IMR-90 (cell line): ENCODE measurements at regions not wholly inside any gene's neighbourhood (a gene's known extent, or its start where the extent isn't known, plus 50 kb on each side); places are given as distances from the start of the nearest gene placed in this dataset.

ENCODE experiments used
- ATAC-seq: fragments of 200-7000 bp; cut with Tn5 transposase; 2 replicates; pipeline ENCODE4 v1.9.1; 2020; ENCODE audit warnings: low read depth, mild to moderate bottlenecking, moderate library complexity
- BruUV-seq: library from RNA; stranded (reverse); fragments of 400-500 nt; replicated peaks from 2 replicates; lab custom pipeline; 2021; lab: Mats Ljungman, UMichigan
- CTCF ChIA-PET: fragments of 300-600 bp; formaldehyde crosslinking; extraction: SDS; loops from one replicate; lab custom pipeline; 2021; ENCODE audit warnings: antibody characterized with exemption; lab: Yijun Ruan, JAX
- POLR2A ChIA-PET: fragments of 300-600 bp; sonication (Branson Sonifier 250); formaldehyde crosslinking; loops from one replicate; lab custom pipeline; 2022; ENCODE audit warnings: antibody characterized with exemption; ENCODE audit not compliant: unreplicated experiment; lab: Charles Lee
- DNase-seq: peaks from one replicate; pipeline ENCODE4 v3.0.0; 2013
- H2AFZ ChIP-seq: replicated peaks from 2 replicates; pipeline ENCODE3; 2013; ENCODE audit warnings: low read length, mild to moderate bottlenecking; ENCODE audit not compliant: poor library complexity
- H2AK5ac ChIP-seq: 2 replicates; pipeline ENCODE4 v1.6.1; 2013; ENCODE audit warnings: low read depth, low read length, inconsistent platforms
- H2AK9ac ChIP-seq: replicated peaks from 2 replicates; pipeline ENCODE3; 2013; ENCODE audit warnings: mild to moderate bottlenecking, low read depth, low read length, moderate library complexity; ENCODE audit not compliant: poor library complexity
- H2BK120ac ChIP-seq: 2 replicates; pipeline ENCODE4 v1.6.1; 2013; ENCODE audit warnings: low read depth, low read length, inconsistent platforms
- H2BK15ac ChIP-seq: 3 replicates; pipeline ENCODE4 v1.6.1; 2013; ENCODE audit warnings: low read depth, low read length, inconsistent platforms
- H2BK20ac ChIP-seq: 2 replicates; pipeline ENCODE4 v1.6.1; 2013; ENCODE audit warnings: low read depth, mild to moderate bottlenecking, inconsistent platforms, low read length, moderate library complexity
- H2BK5ac ChIP-seq: 2 replicates; pipeline ENCODE4 v1.6.1; 2013; ENCODE audit warnings: mild to moderate bottlenecking, low read depth, low read length, inconsistent platforms; ENCODE audit not compliant: poor library complexity, severe bottlenecking
- H3K14ac ChIP-seq: replicated peaks from 2 replicates; pipeline ENCODE4 v1.6.1; 2013; ENCODE audit warnings: low read depth, low read length, inconsistent platforms
- H3K18ac ChIP-seq: 2 replicates; pipeline ENCODE4 v1.6.1; 2013; ENCODE audit warnings: low read depth, low read length, control low read depth
- H3K23ac ChIP-seq: 2 replicates; pipeline ENCODE4 v1.6.1; 2013; ENCODE audit warnings: low read depth, low read length, inconsistent platforms
- H3K27ac ChIP-seq: 2 replicates; pipeline ENCODE4 v1.5.1; 2013; ENCODE audit warnings: mild to moderate bottlenecking, control low read depth, low read length; ENCODE audit not compliant: insufficient read depth
- H3K27me3 ChIP-seq: 2 replicates; pipeline ENCODE4 v1.6.1; 2013; ENCODE audit warnings: low read length; ENCODE audit not compliant: control insufficient read depth, insufficient read depth
- H3K36me3 ChIP-seq: 2 replicates; pipeline ENCODE4 v1.6.1; 2013; ENCODE audit warnings: low read length, mixed read lengths; ENCODE audit not compliant: control insufficient read depth, insufficient read depth
- H3K4ac ChIP-seq: 2 replicates; pipeline ENCODE4 v1.6.1; 2013; ENCODE audit warnings: low read depth, low read length, inconsistent platforms
- H3K4me1 ChIP-seq: 2 replicates; pipeline ENCODE4 v1.6.1; 2013; ENCODE audit warnings: low read length, mixed read lengths; ENCODE audit not compliant: control insufficient read depth, insufficient read depth
- H3K4me2 ChIP-seq: 2 replicates; pipeline ENCODE4 v1.6.1; 2013; ENCODE audit warnings: low read depth, mild to moderate bottlenecking, control low read depth, low read length, moderate library complexity
- H3K4me3 ChIP-seq: 2 replicates; pipeline ENCODE4 v1.5.1; 2013; ENCODE audit warnings: low read depth, mild to moderate bottlenecking, control low read depth, low read length, moderate library complexity; ENCODE audit not compliant: insufficient read depth
- H3K56ac ChIP-seq: 2 replicates; pipeline ENCODE4 v1.6.1; 2013; ENCODE audit warnings: low read length, inconsistent platforms; ENCODE audit not compliant: insufficient read depth; ENCODE audit errors: extremely low read depth
- H3K79me1 ChIP-seq, 2 experiments: 2 replicates each; pipeline ENCODE4 v1.6.1; 2013; ENCODE audit warnings: low read length in 2 of 2, inconsistent platforms in 1 of 2, low read depth in 1 of 2
- H3K9ac ChIP-seq: 2 replicates; pipeline ENCODE4 v1.6.1; 2013; ENCODE audit warnings: low read depth, low read length, control low read depth
- H3K9me1 ChIP-seq: 2 replicates; pipeline ENCODE4 v1.6.1; 2013; ENCODE audit warnings: low read length, inconsistent platforms; ENCODE audit not compliant: insufficient read depth
- H3K9me3 ChIP-seq: 2 replicates; pipeline ENCODE4 v1.6.1; 2013; ENCODE audit warnings: low read length; ENCODE audit not compliant: control insufficient read depth, insufficient read depth
- H4K20me1 ChIP-seq: 2 replicates; pipeline ENCODE4 v1.6.1; 2013; ENCODE audit warnings: low read length, inconsistent platforms; ENCODE audit not compliant: insufficient read depth
- H4K5ac ChIP-seq: 2 replicates; pipeline ENCODE4 v1.6.1; 2013; ENCODE audit warnings: mild to moderate bottlenecking, low read depth, low read length, control low read depth
- H4K8ac ChIP-seq, 2 experiments: 2 replicates each; pipeline ENCODE4 v1.6.1; 2013; ENCODE audit warnings: low read depth in 2 of 2, low read length in 2 of 2, control low read depth in 1 of 2, inconsistent platforms in 1 of 2
- H4K91ac ChIP-seq: 2 replicates; pipeline ENCODE4 v1.6.1; 2013; ENCODE audit warnings: low read depth, low read length, inconsistent platforms; ENCODE audit not compliant: insufficient read depth
- CHD1 ChIP-seq: IDR thresholded peaks from 2 replicates; pipeline ENCODE4 v1.6.1; 2012; ENCODE audit warnings: low read depth, low read length, improper control_type of control experiment
- CTCF ChIP-seq: conservative IDR thresholded peaks from 2 replicates; pipeline ENCODE4 v1.5.1; 2012; ENCODE audit warnings: mild to moderate bottlenecking, low read depth, low read length, improper control_type of control experiment
- MAFK ChIP-seq: IDR thresholded peaks from 2 replicates; pipeline ENCODE4 v1.6.1; 2012; ENCODE audit warnings: low read depth, low read length, improper control_type of control experiment
- MAZ ChIP-seq: IDR thresholded peaks from 2 replicates; pipeline ENCODE4 v1.6.1; 2012; ENCODE audit warnings: low read depth, mild to moderate bottlenecking, low read length, improper control_type of control experiment, moderate library complexity, borderline replicate concordance
- MXI1 ChIP-seq: IDR thresholded peaks from 2 replicates; pipeline ENCODE4 v1.6.1; 2012; ENCODE audit warnings: low read depth, mild to moderate bottlenecking, low read length, moderate library complexity, borderline replicate concordance
- RCOR1 ChIP-seq: IDR thresholded peaks from 2 replicates; pipeline ENCODE4 v1.6.1; 2012; ENCODE audit warnings: mild to moderate bottlenecking, low read length, improper control_type of control experiment; ENCODE audit not compliant: insufficient replicate concordance
- dilution Hi-C: fragments of 300-500 bp; cut with HindIII; formaldehyde crosslinking; loops from one replicate; pipeline ENCODE4 v1.14.3; 2018; ENCODE audit warnings: low sequenced_read_pairs; ENCODE audit not compliant: unreplicated experiment
- in situ Hi-C: fragments of 300-500 bp; cut with MboI; formaldehyde crosslinking; loops from 3 replicates; pipeline ENCODE4 v1.14.3; 2019; ENCODE audit warnings: low sequenced_read_pairs, inconsistent platforms, mixed read lengths
- intact Hi-C: fragments of 100-400 bp; cut with micrococcal nuclease; formaldehyde crosslinking; loops from 2 replicates; pipeline ENCODE4 v1.10.0; 2022

DNA sequence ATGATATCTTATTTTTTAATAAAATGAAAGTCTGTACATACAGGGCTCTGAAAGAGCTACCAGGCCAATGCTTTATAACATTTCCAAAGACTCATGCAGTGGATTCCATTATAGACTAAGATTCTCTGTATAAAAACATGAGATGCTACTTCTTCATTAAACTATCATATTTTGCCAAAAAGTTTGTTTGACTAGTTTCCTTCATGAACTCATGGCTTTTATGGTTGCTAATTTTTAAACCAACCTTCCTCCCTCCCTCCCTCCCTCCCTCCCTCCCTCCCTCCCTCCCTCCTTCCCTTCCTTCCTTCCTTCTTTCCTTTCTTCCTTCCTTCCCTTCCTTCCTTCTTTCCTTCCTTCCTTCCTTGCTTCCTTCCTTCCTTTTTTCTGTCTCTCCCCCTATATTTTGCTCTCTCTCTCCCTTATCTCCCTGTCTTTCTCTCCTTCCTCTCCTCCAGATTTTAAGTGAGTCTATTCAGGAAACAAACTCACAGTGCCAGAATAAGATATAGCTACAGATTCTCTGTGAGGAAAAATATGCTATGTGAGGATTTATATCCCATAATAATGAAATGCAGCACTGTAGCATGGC is 961.5 kb upstream of the ZEB2 start:
- intact Hi-C loops (no loop called here), in situ Hi-C loops (no loop called here), dilution Hi-C loops (no loop called here)
- Histone ChIP-seq H3K56ac (no peak overlapping the region), H3K4me2 (no peak overlapping the region), H3K9me3 (no peaks in the 10 kb centered on the region), H3K4ac (no peak overlapping the region), H3K18ac (no peak overlapping the region), H3K9me1 (no peaks in the 10 kb centered on the region), H3K36me3 (no peaks in the 10 kb centered on the region), H3K27me3 (no peaks in the 10 kb centered on the region), H3K9ac (no peak overlapping the region), H2BK15ac (no peak overlapping the region), H4K8ac (no peak overlapping the region), H4K91ac (no peak overlapping the region), H2BK20ac (no peak overlapping the region), H3K27ac (no peak overlapping the region), H2BK120ac (no peak overlapping the region), H2BK5ac (no peak overlapping the region), H2AK5ac (no peak overlapping the region), H3K4me1 (no peaks in the 10 kb centered on the region), H3K14ac (no peak overlapping the region), H4K20me1 (no peaks in the 10 kb centered on the region), H3K23ac (no peak overlapping the region), H3K4me3 (no peak overlapping the region), H2AK9ac (no peak overlapping the region), H3K79me1 (no peaks in the 10 kb centered on the region), H4K5ac (no peak overlapping the region), H2AFZ (no peak overlapping the region)
- ATAC-seq (no peak), DNase-seq (no peak)
- CTCF ChIA-PET: interaction anchor here (0.6 kb wide), 2 partner anchors 15 to 299 kb away, joined by 3 to 4 read pairs; no protein-coding TSS in a partner anchor
- TF ChIP-seq MAZ (no peak), RCOR1 (no peak), MAFK (no peak), CHD1 (no peak), MXI1 (no peak), CTCF (no peak)
- POLR2A ChIA-PET: no interaction called here
- no TSS peak for BruUV-seq
